HepG2 (cell line): ENCODE measurements at regions not wholly inside any gene's neighbourhood (a gene's known extent, or its start where the extent isn't known, plus 50 kb on each side); places are given as distances from the start of the nearest gene placed in this dataset.

ENCODE experiments used
- ATAC-seq: fragments of 200-7000 bp; cut with Tn5 transposase; 3 replicates; pipeline ENCODE4 v1.9.1; 2020; ENCODE audit warnings: mild to moderate bottlenecking, moderate library complexity
- BruUV-seq: library from RNA; stranded (reverse); fragments of 400-500 nt; replicated peaks from 2 replicates; lab custom pipeline; 2021; lab: Mats Ljungman, UMichigan
- CTCF ChIA-PET: fragments of 300-600 bp; formaldehyde crosslinking; extraction: SDS; loops from one replicate; lab custom pipeline; 2021; ENCODE audit warnings: low total read pairs, inconsistent platforms, low intra/inter-chr PET ratio; lab: Yijun Ruan, JAX
- POLR2A ChIA-PET: fragments of 350-600 bp; sonication (Branson Sonifier 250); formaldehyde crosslinking; loops from one replicate; lab custom pipeline; 2020; ENCODE audit warnings: antibody characterized with exemption, inconsistent platforms; lab: Yijun Ruan, JAX
- DNase-seq: peaks from one replicate; pipeline ENCODE4 v3.0.0-alpha.2; 2015; ENCODE audit warnings: low spot score
- FAIRE-seq: peaks from 3 replicates; lab custom pipeline; 2011; peaks lifted over from hg19 to GRCh38; lab: Jason Lieb, UNC
- H2AFZ ChIP-seq: one replicate; pipeline ENCODE4 v1.6.1; 2011; ENCODE audit warnings: low read length, inconsistent platforms
- H3K27ac ChIP-seq: fragments of 300-600 bp; 3 replicates; pipeline ENCODE4 v1.8.0; 2011; ENCODE audit warnings: mixed run types, mild to moderate bottlenecking, mixed read lengths, low read length, inconsistent platforms; ENCODE audit not compliant: insufficient read depth; ENCODE audit errors: extremely low read length
- H3K27me3 ChIP-seq, 2 experiments: fragments of 200-600 bp in 1 of 2; 2 replicates in 1 of 2; 3 replicates in 1 of 2; pipeline versions ENCODE4 v1.6.0 to v1.8.0; 2011; ENCODE audit warnings: low read length in 2 of 2, mild to moderate bottlenecking in 2 of 2, moderate library complexity in 2 of 2, inconsistent platforms in 1 of 2; ENCODE audit not compliant: insufficient read depth in 2 of 2, control insufficient read depth in 1 of 2
- H3K36me3 ChIP-seq, 2 experiments: fragments of 200-600 bp in 1 of 2; replicated peaks in 1 of 2; 2 replicates in 1 of 2; 3 replicates in 1 of 2; pipeline versions ENCODE4 v1.5.1 to v1.8.0; 2011; ENCODE audit warnings: low read length in 2 of 2, inconsistent platforms in 1 of 2; ENCODE audit not compliant: insufficient read depth in 2 of 2, control insufficient read depth in 1 of 2
- H3K4me1 ChIP-seq: 2 replicates; pipeline ENCODE4 v1.5.1; 2012; ENCODE audit warnings: low read length, inconsistent platforms; ENCODE audit not compliant: insufficient read depth
- H3K4me2 ChIP-seq: 2 replicates; pipeline ENCODE4 v1.6.0; 2011; ENCODE audit warnings: low read depth, low read length, inconsistent platforms
- H3K4me3 ChIP-seq, 3 experiments: fragments of 200-600 bp in 1 of 3; sonication (generic), shearing (Covaris generic) in 1 of 3; replicated peaks in 1 of 3; 2 replicates each; pipeline ENCODE4 v1.5.1; 2011 to 2016; ENCODE audit warnings: low read length in 3 of 3, inconsistent platforms in 2 of 3, low read depth in 2 of 3, mild to moderate bottlenecking in 2 of 3, control low read depth in 1 of 3, mixed read lengths in 1 of 3; ENCODE audit not compliant: insufficient read depth in 1 of 3
- H3K79me2 ChIP-seq: one replicate; pipeline ENCODE4 v1.6.1; 2011; ENCODE audit warnings: low read length, inconsistent platforms; ENCODE audit not compliant: insufficient read depth
- H3K9ac ChIP-seq: 2 replicates; pipeline ENCODE4 v1.6.0; 2011; ENCODE audit warnings: mild to moderate bottlenecking, low read depth, low read length, inconsistent platforms; ENCODE audit not compliant: insufficient read depth
- H3K9me3 ChIP-seq: 2 replicates; pipeline ENCODE4 v1.5.1; 2012; ENCODE audit warnings: mild to moderate bottlenecking, low read length
- H4K20me1 ChIP-seq: 2 replicates; pipeline ENCODE4 v1.6.0; 2011; ENCODE audit warnings: inconsistent platforms, mild to moderate bottlenecking, low read length, moderate library complexity; ENCODE audit not compliant: insufficient read depth
- CC2D1A ChIP-seq: sonication (generic); formaldehyde crosslinking; IDR thresholded peaks from 2 replicates; pipeline ENCODE4 v1.8.1; 2023; ENCODE audit warnings: mild to moderate bottlenecking, missing genetic modification reagents
- KDM3A ChIP-seq: IDR thresholded peaks from 2 replicates; pipeline ENCODE4 v1.6.1; 2018; ENCODE audit warnings: low read depth, missing compliant biosample characterization
- MNT ChIP-seq: fragments of 450-650 bp; IDR thresholded peaks from 2 replicates; pipeline ENCODE4 v1.6.1; 2016
- RBFOX2 ChIP-seq: fragments of 200-400 bp; formaldehyde crosslinking; IDR thresholded peaks from 2 replicates; pipeline ENCODE4 v1.6.1; 2017; ENCODE audit warnings: low read depth, mild to moderate bottlenecking, low read length
- RFXAP ChIP-seq: sonication (generic); formaldehyde crosslinking; IDR thresholded peaks from 2 replicates; pipeline ENCODE4 v1.4.0; 2020; ENCODE audit warnings: missing genetic modification reagents, borderline replicate concordance
- TOPORS ChIP-seq: sonication (generic); formaldehyde crosslinking; IDR thresholded peaks from 2 replicates; pipeline ENCODE4 v1.8.0; 2023; ENCODE audit warnings: mild to moderate bottlenecking, missing genetic modification reagents
- ZNF225 ChIP-seq: sonication (generic); formaldehyde crosslinking; IDR thresholded peaks from 2 replicates; pipeline ENCODE4 v1.4.0; 2020; ENCODE audit warnings: mild to moderate bottlenecking, missing genetic modification reagents
- WGBS: methylation state at CpG from one replicate; pipeline ENCODE4 v1.1.6; 2017; ENCODE audit warnings: low lambda C conversion rate; 5-methylcytosine and 5-hydroxymethylcytosine counted together
- in situ Hi-C: cut with HindIII; loops from 2 replicates; pipeline ENCODE4 v1.10.0; 2017; ENCODE audit warnings: low pct_unique_long_range_greater_than_20kb; ENCODE audit not compliant: extremely low pct_ligation_motif_present
- intact Hi-C: fragments of 100-400 bp; cut with micrococcal nuclease; formaldehyde crosslinking; loops from one replicate; pipeline ENCODE4 v1.10.0; 2022; ENCODE audit not compliant: unreplicated experiment
- TF ChIP-seq, protein P1 (sequence below): sonication (generic); formaldehyde crosslinking; IDR thresholded peaks from 2 replicates; pipeline ENCODE4 v1.4.0; 2020; ENCODE audit warnings: mild to moderate bottlenecking, missing genetic modification reagents
- TF ChIP-seq, protein P2 (sequence below): sonication (generic); formaldehyde crosslinking; conservative IDR thresholded peaks from 2 replicates; pipeline ENCODE4 v1.4.0; 2020; ENCODE audit warnings: missing genetic modification reagents

GRCh38 chr13:83810136-83810535, 72.1 kb downstream of the SLITRK1 start:
- Histone ChIP-seq H3K4me2 (no peak overlapping the region), H3K4me3 (no peak overlapping the region), H2AFZ (no peak overlapping the region), H3K27me3 (no peaks in the 10 kb centered on the region), H3K79me2 (no peaks in the 10 kb centered on the region), H3K36me3 (no peaks in the 10 kb centered on the region), H3K9ac (no peak overlapping the region), H4K20me1 (no peaks in the 10 kb centered on the region), H3K27ac (no peak overlapping the region), H3K4me1 (no peaks in the 10 kb centered on the region), H3K9me3 (no peaks in the 10 kb centered on the region)
- ATAC-seq: no peak
- CTCF ChIA-PET: no interaction called here
- FAIRE-seq: no peak
- intact Hi-C loops: no loop called here
- DNase-seq: no peak
- no peak for TF ChIP-seq TOPORS
- no peak for TF ChIP-seq MNT
- TF ChIP-seq, protein P1, sequence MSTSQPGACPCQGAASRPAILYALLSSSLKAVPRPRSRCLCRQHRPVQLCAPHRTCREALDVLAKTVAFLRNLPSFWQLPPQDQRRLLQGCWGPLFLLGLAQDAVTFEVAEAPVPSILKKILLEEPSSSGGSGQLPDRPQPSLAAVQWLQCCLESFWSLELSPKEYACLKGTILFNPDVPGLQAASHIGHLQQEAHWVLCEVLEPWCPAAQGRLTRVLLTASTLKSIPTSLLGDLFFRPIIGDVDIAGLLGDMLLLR (CRISPR knock-in tag): no peak
- TF ChIP-seq KDM3A: no peak
- TF ChIP-seq, protein P2, sequence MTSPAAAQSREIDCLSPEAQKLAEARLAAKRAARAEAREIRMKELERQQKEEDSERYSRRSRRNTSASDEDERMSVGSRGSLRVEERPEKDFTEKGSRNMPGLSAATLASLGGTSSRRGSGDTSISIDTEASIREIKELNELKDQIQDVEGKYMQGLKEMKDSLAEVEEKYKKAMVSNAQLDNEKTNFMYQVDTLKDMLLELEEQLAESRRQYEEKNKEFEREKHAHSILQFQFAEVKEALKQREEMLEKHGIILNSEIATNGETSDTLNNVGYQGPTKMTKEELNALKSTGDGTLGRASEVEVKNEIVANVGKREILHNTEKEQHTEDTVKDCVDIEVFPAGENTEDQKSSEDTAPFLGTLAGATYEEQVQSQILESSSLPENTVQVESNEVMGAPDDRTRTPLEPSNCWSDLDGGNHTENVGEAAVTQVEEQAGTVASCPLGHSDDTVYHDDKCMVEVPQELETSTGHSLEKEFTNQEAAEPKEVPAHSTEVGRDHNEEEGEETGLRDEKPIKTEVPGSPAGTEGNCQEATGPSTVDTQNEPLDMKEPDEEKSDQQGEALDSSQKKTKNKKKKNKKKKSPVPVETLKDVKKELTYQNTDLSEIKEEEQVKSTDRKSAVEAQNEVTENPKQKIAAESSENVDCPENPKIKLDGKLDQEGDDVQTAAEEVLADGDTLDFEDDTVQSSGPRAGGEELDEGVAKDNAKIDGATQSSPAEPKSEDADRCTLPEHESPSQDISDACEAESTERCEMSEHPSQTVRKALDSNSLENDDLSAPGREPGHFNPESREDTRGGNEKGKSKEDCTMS: no peak
- TF ChIP-seq ZNF225 (CRISPR knock-in tag): no peak
- no peak for TF ChIP-seq CC2D1A (CRISPR knock-in tag)
- TF ChIP-seq RBFOX2: no peak
- TF ChIP-seq RFXAP (CRISPR knock-in tag): no peak
- POLR2A ChIA-PET: no interaction called here
- BruUV-seq: no TSS peak
- in situ Hi-C loops: no loop called here
- 0% methylated on average over 2 of the region's 2 CpGs for WGBS
